Right atrium auricular region (tissue), 2 donors: ENCODE measurements at regions not wholly inside any gene's neighbourhood (a gene's known extent, or its start where the extent isn't known, plus 50 kb on each side); places are given as distances from the start of the nearest gene placed in this dataset.

Source experiments
- DNase-seq: peaks from one replicate; pipeline ENCODE4 v3.0.0-alpha.2; 2019; ENCODE audit warnings: low spot score
- H3K27ac ChIP-seq, 2 donors: fragments of 200-600 bp; sonication (generic); 1 replicate in 1 of 2; 2 replicates in 1 of 2; pipeline ENCODE4 v1.5.1; 2016 to 2019
- H3K27me3 ChIP-seq, 2 donors: fragments of 200-600 bp; sonication (generic); one replicate each; pipeline versions ENCODE4 v1.5.1 to v1.6.0; 2017 to 2019
- H3K36me3 ChIP-seq: fragments of 200-600 bp; sonication (generic); one replicate; pipeline ENCODE4 v1.5.1; 2016
- H3K4me1 ChIP-seq, 2 donors: fragments of 200-600 bp; sonication (generic); one replicate each; pipeline versions ENCODE4 v1.5.1 to v1.6.0; 2017 to 2019
- H3K4me3 ChIP-seq, 2 donors: fragments of 200-600 bp; sonication (generic); 1 replicate in 1 of 2; 2 replicates in 1 of 2; pipeline ENCODE4 v1.5.1; 2017 to 2019; ENCODE audit warnings: mild to moderate bottlenecking in 1 of 2, moderate library complexity in 1 of 2
- H3K9me3 ChIP-seq, 2 donors: fragments of 200-600 bp; sonication (generic); one replicate each; pipeline ENCODE4 v1.5.1; 2019
- CTCF ChIP-seq, 2 donors: fragments of 200-600 bp; sonication (generic); IDR thresholded peaks; one replicate each; pipeline ENCODE4 v1.5.1; 2019; ENCODE audit warnings: antibody characterized with exemption in 2 of 2

- H3K36me3 ChIP-seq = no peaks in the 10 kb centered on the region
- no peak for DNase-seq
- no peak overlapping the region for H3K4me3 ChIP-seq
- H3K27ac ChIP-seq = no peak overlapping the region
- no peaks in the 10 kb centered on the region for H3K4me1 ChIP-seq
- no peaks in the 10 kb centered on the region for H3K9me3 ChIP-seq
- H3K27me3 ChIP-seq = no peaks in the 10 kb centered on the region
- TF ChIP-seq CTCF (IDR thresholded peaks at IDR 0.05) = no peak
Observed at GRCh38 chr4:136653640-136654406, 878.5 kb downstream of the PCDH18 start.

GRCh38 chr4:136651932-136652331, 880.4 kb downstream of the PCDH18 start:
- no peaks in the 10 kb centered on the region for H3K36me3 ChIP-seq
- DNase-seq = no peak
- H3K27ac ChIP-seq = no peak overlapping the region
- H3K27me3 ChIP-seq = no peaks in the 10 kb centered on the region
- H3K4me3 ChIP-seq = no peak overlapping the region
- TF ChIP-seq CTCF (IDR thresholded peaks at IDR 0.05) = no peak
- H3K4me1 ChIP-seq = no peaks in the 10 kb centered on the region
- no peaks in the 10 kb centered on the region for H3K9me3 ChIP-seq

- DNase-seq = no peak
- no peak overlapping the region for H3K27ac ChIP-seq
- H3K9me3 ChIP-seq = no peaks in the 10 kb centered on the region
- TF ChIP-seq CTCF (IDR thresholded peaks at IDR 0.05) = no peak
- H3K4me1 ChIP-seq = no peaks in the 10 kb centered on the region
- no peaks in the 10 kb centered on the region for H3K36me3 ChIP-seq
- no peak overlapping the region for H3K4me3 ChIP-seq
- no peaks in the 10 kb centered on the region for H3K27me3 ChIP-seq
Observed at GRCh38 chr4:136651278-136651667, 881.0 kb downstream of the PCDH18 start.

- Histone ChIP-seq H3K36me3 (no peaks in the 10 kb centered on the region), H3K27ac (no peak overlapping the region), H3K4me1 (no peaks in the 10 kb centered on the region), H3K4me3 (no peak overlapping the region), H3K9me3 (no peaks in the 10 kb centered on the region), H3K27me3 (no peaks in the 10 kb centered on the region)
- DNase-seq = no peak
- no peak for TF ChIP-seq CTCF (IDR thresholded peaks at IDR 0.05)
Observed at GRCh38 chr4:136650541-136651277, 881.6 kb downstream of the PCDH18 start.

- H3K36me3 ChIP-seq = no peaks in the 10 kb centered on the region
- H3K4me3 ChIP-seq = no peak overlapping the region
- no peak overlapping the region for H3K27ac ChIP-seq
- H3K4me1 ChIP-seq = no peaks in the 10 kb centered on the region
- no peak for DNase-seq
- H3K27me3 ChIP-seq = no peaks in the 10 kb centered on the region
- H3K9me3 ChIP-seq = no peaks in the 10 kb centered on the region
- no peak for TF ChIP-seq CTCF (IDR thresholded peaks at IDR 0.05)
Observed at GRCh38 chr4:136644279-136644678, 888.0 kb downstream of the PCDH18 start.
